HUES48 (cell line): ENCODE measurements at regions not wholly inside any gene's neighbourhood (a gene's known extent, or its start where the extent isn't known, plus 50 kb on each side); places are given as distances from the start of the nearest gene placed in this dataset.

Source experiments
- H3K27ac ChIP-seq: one replicate; pipeline ENCODE4 v1.7.0; 2013; ENCODE audit warnings: low read depth, low read length, inconsistent platforms
- H3K27me3 ChIP-seq: 2 replicates; pipeline ENCODE4 v1.6.1; 2013; ENCODE audit warnings: mild to moderate bottlenecking, low read length; ENCODE audit not compliant: control insufficient read depth, insufficient read depth
- H3K36me3 ChIP-seq: 2 replicates; pipeline ENCODE4 v1.6.1; 2013; ENCODE audit warnings: low read length; ENCODE audit not compliant: control insufficient read depth, insufficient read depth
- H3K4me1 ChIP-seq: 2 replicates; pipeline ENCODE4 v1.6.1; 2013; ENCODE audit warnings: mild to moderate bottlenecking, low read length; ENCODE audit not compliant: control insufficient read depth, insufficient read depth
- H3K4me3 ChIP-seq: 2 replicates; pipeline ENCODE4 v1.5.1; 2013; ENCODE audit warnings: mild to moderate bottlenecking, low read depth, low read length
- H3K9ac ChIP-seq: 2 replicates; pipeline ENCODE4 v1.6.1; 2013; ENCODE audit warnings: mild to moderate bottlenecking, low read depth, low read length, moderate library complexity
- H3K9me3 ChIP-seq: 2 replicates; pipeline ENCODE4 v1.6.1; 2013; ENCODE audit warnings: low read length; ENCODE audit not compliant: control insufficient read depth, insufficient read depth

GRCh38 chr4:134278675-134279074 is 77.1 kb upstream of the PABPC4L start:
- H3K27ac ChIP-seq: no peak overlapping the region
- no peaks in the 10 kb centered on the region for H3K36me3 ChIP-seq
- no peak overlapping the region for H3K4me3 ChIP-seq
- no peaks in the 10 kb centered on the region for H3K27me3 ChIP-seq
- H3K9me3 ChIP-seq: no peaks in the 10 kb centered on the region
- H3K9ac ChIP-seq: no peak overlapping the region
- H3K4me1 ChIP-seq: no peaks in the 10 kb centered on the region

- no peak overlapping the region for H3K4me3 ChIP-seq
- no peaks in the 10 kb centered on the region for H3K9me3 ChIP-seq
- no peaks in the 10 kb centered on the region for H3K36me3 ChIP-seq
- no peaks in the 10 kb centered on the region for H3K27me3 ChIP-seq
- H3K9ac ChIP-seq: no peak overlapping the region
- no peak overlapping the region for H3K27ac ChIP-seq
- H3K4me1 ChIP-seq: no peaks in the 10 kb centered on the region
These were observed 74.9 kb upstream of the PABPC4L start for GRCh38 chr4:134276476-134276875.

DNA sequence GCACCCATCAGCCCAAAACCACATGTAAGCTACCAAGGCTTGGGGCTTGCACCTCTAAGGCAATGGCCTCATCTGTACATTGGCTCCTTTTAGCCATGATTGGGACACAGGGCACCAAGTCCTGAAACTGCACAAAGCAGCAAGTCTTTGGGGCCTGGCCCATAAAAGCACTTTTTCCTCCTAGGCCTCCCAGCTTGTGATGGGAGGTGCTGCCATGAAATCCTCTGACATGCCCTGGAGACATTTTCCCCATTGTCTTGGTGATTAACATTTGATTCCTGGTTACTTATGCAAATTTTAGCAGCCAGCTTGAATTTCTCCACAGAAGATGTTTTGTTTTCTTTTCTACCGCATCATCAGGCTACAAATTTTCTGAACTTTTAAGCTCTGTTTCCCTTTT is 58.5 kb upstream of the PABPC4L start:
- Histone ChIP-seq H3K27me3 (no peaks in the 10 kb centered on the region), H3K27ac (no peak overlapping the region), H3K36me3 (no peaks in the 10 kb centered on the region), H3K9me3 (peaks cover 21% of the 10 kb centered on the region), H3K4me1 (peaks cover 5% of the 10 kb centered on the region), H3K4me3 (no peak overlapping the region), H3K9ac (no peak overlapping the region)
